ENCODE measurements at regions not wholly inside any gene's neighbourhood (a gene's known extent, or its start where the extent isn't known, plus 50 kb on each side); places are given as distances from the start of the nearest gene placed in this dataset.

GRCh38 chr12:38161123-38162000, 155.2 kb upstream of the ALG10B start:
- ChIA-PET CTCF (no interaction called here), POLR2A (no interaction called here)
- DNase-seq (ENCODE audit: low read depth, low spot score) = no peak
- peaks cover 82% of the 10 kb centered on the region for H3K9me3 ChIP-seq (ENCODE audit: control insufficient read depth, insufficient read depth, low read length)
- no peak for TF ChIP-seq CTCF (IDR thresholded peaks at IDR 0.05; ENCODE audit: low read depth, low read length)
- no peak overlapping the region for H3K27ac ChIP-seq (ENCODE audit: low read depth, low read length)
- H3K4me3 ChIP-seq (ENCODE audit: low read depth, low read length) = no peak overlapping the region
- no peaks in the 10 kb centered on the region for H3K27me3 ChIP-seq (ENCODE audit: control insufficient read depth, insufficient read depth, low read length)

- no peak for DNase-seq (ENCODE audit: low read depth, low spot score)
- TF ChIP-seq CTCF (IDR thresholded peaks at IDR 0.05; ENCODE audit: low read depth, low read length) = no peak
- ChIA-PET POLR2A (no interaction called here), CTCF (no interaction called here)
- Histone ChIP-seq H3K4me3 (ENCODE audit: low read depth, low read length) (no peak overlapping the region), H3K9me3 (ENCODE audit: control insufficient read depth, insufficient read depth, low read length) (peaks cover 78% of the 10 kb centered on the region), H3K27me3 (ENCODE audit: control insufficient read depth, insufficient read depth, low read length) (no peaks in the 10 kb centered on the region), H3K27ac (ENCODE audit: low read depth, low read length) (no peak overlapping the region)
Measured at GRCh38 chr12:38162013-38162412, 154.6 kb upstream of the ALG10B start.

- DNase-seq (ENCODE audit: low read depth, low spot score) = no peak
- peaks cover 72% of the 10 kb centered on the region for H3K9me3 ChIP-seq (ENCODE audit: control insufficient read depth, insufficient read depth, low read length)
- POLR2A ChIA-PET = no interaction called here
- no peak for TF ChIP-seq CTCF (IDR thresholded peaks at IDR 0.05; ENCODE audit: low read depth, low read length)
- no peaks in the 10 kb centered on the region for H3K27me3 ChIP-seq (ENCODE audit: control insufficient read depth, insufficient read depth, low read length)
- CTCF ChIA-PET = no interaction called here
- H3K4me3 ChIP-seq (ENCODE audit: low read depth, low read length) = no peak overlapping the region
- no peak overlapping the region for H3K27ac ChIP-seq (ENCODE audit: low read depth, low read length)
Measured at GRCh38 chr12:38162708-38163441, 153.7 kb upstream of the ALG10B start.

GRCh38 chr12:38163442-38163801, 153.2 kb upstream of the ALG10B start:
- POLR2A ChIA-PET = no interaction called here
- DNase-seq (ENCODE audit: low read depth, low spot score) = no peak
- CTCF ChIA-PET = no interaction called here
- peaks cover 67% of the 10 kb centered on the region for H3K9me3 ChIP-seq (ENCODE audit: control insufficient read depth, insufficient read depth, low read length)
- no peaks in the 10 kb centered on the region for H3K27me3 ChIP-seq (ENCODE audit: control insufficient read depth, insufficient read depth, low read length)
- no peak overlapping the region for H3K27ac ChIP-seq (ENCODE audit: low read depth, low read length)
- H3K4me3 ChIP-seq (ENCODE audit: low read depth, low read length) = no peak overlapping the region
- no peak for TF ChIP-seq CTCF (IDR thresholded peaks at IDR 0.05; ENCODE audit: low read depth, low read length)

GRCh38 chr12:38166225-38166624, 150.3 kb upstream of the ALG10B start:
- TF ChIP-seq CTCF (IDR thresholded peaks at IDR 0.05; ENCODE audit: low read depth, low read length) = no peak
- Histone ChIP-seq H3K9me3 (ENCODE audit: control insufficient read depth, insufficient read depth, low read length) (peaks cover 39% of the 10 kb centered on the region), H3K27me3 (ENCODE audit: control insufficient read depth, insufficient read depth, low read length) (no peaks in the 10 kb centered on the region), H3K4me3 (ENCODE audit: low read depth, low read length) (no peak overlapping the region), H3K27ac (ENCODE audit: low read depth, low read length) (no peak overlapping the region)
- ChIA-PET POLR2A (no interaction called here), CTCF (no interaction called here)
- no peak for DNase-seq (ENCODE audit: low read depth, low spot score)
